Thyroid gland (tissue), 4 donors: ENCODE measurements at regions not wholly inside any gene's neighbourhood (a gene's known extent, or its start where the extent isn't known, plus 50 kb on each side); places are given as distances from the start of the nearest gene placed in this dataset.

Source experiments
- CTCF ChIP-seq, 6 experiments: fragments of 200-600 bp in 3 of 6; fragments of 450-650 bp in 3 of 6; sonication (generic) in 3 of 6; IDR thresholded peaks; one replicate each; pipeline ENCODE4 v1.5.1; 2016 to 2019; ENCODE audit warnings: antibody characterized with exemption in 6 of 6, mild to moderate bottlenecking in 2 of 6, inconsistent platforms in 1 of 6, moderate library complexity in 1 of 6
- POLR2A ChIP-seq, 2 donors: fragments of 450-650 bp; IDR thresholded peaks; one replicate each; pipeline ENCODE4 v1.6.1; 2017; ENCODE audit warnings: antibody characterized with exemption in 2 of 2, mild to moderate bottlenecking in 2 of 2, moderate library complexity in 1 of 2

GRCh38 chr16:51497541-51498211 lies 346.6 kb upstream of the SALL1 start:
- TF ChIP-seq POLR2A (IDR thresholded peaks at IDR 0.05) (no peak), CTCF (IDR thresholded peaks at IDR 0.05) (no peak)
